Omental fat pad (tissue), 3 donors: ENCODE measurements at regions not wholly inside any gene's neighbourhood (a gene's known extent, or its start where the extent isn't known, plus 50 kb on each side); places are given as distances from the start of the nearest gene placed in this dataset.

Source experiments
- ATAC-seq: fragments of 150-250 bp; one replicate; pipeline ENCODE4 v1.9.1; 2016; ENCODE audit warnings: mild to moderate bottlenecking, moderate library complexity; ENCODE audit not compliant: low FRiP score
- DNase-seq: peaks from one replicate; pipeline ENCODE4 v3.0.0-alpha.2; 2019; ENCODE audit warnings: low spot score
- TF ChIP-seq, protein P1 (sequence below), 3 donors: fragments of 450-650 bp; IDR thresholded peaks; one replicate each; pipeline ENCODE4 v1.5.1; 2016 to 2017; ENCODE audit warnings: antibody characterized with exemption in 3 of 3, mild to moderate bottlenecking in 3 of 3, moderate library complexity in 2 of 3

DNA sequence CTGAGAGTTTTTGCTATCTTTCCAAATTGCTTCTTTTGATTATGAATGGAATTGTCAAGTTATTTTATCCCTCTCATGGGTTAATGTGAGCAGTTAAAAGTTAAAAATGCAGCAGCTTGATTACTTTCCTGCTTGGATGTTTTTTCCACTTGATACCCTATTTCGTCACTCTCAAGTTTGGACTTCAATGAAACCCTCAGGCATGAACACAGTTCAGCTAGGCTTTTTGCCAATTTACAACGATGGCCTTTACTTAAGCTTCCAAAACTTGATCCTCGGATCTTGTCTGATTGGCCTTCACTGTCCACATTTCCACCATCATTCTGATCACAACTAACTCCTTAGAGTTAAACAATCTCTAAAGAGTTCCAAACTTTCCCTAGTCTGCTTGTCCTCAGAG, 752.4 kb upstream of the PRMT6 start:
- TF ChIP-seq, protein P1, sequence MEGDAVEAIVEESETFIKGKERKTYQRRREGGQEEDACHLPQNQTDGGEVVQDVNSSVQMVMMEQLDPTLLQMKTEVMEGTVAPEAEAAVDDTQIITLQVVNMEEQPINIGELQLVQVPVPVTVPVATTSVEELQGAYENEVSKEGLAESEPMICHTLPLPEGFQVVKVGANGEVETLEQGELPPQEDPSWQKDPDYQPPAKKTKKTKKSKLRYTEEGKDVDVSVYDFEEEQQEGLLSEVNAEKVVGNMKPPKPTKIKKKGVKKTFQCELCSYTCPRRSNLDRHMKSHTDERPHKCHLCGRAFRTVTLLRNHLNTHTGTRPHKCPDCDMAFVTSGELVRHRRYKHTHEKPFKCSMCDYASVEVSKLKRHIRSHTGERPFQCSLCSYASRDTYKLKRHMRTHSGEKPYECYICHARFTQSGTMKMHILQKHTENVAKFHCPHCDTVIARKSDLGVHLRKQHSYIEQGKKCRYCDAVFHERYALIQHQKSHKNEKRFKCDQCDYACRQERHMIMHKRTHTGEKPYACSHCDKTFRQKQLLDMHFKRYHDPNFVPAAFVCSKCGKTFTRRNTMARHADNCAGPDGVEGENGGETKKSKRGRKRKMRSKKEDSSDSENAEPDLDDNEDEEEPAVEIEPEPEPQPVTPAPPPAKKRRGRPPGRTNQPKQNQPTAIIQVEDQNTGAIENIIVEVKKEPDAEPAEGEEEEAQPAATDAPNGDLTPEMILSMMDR (IDR thresholded peaks at IDR 0.05) = no peak
- DNase-seq (no peak), ATAC-seq (no peak)

- TF ChIP-seq, protein P1 (IDR thresholded peaks at IDR 0.05) = no peak
Measured at GRCh38 chr1:106319612-106320011, 736.9 kb upstream of the PRMT6 start.

GRCh38 chr1:106325600-106325999, 730.9 kb upstream of the PRMT6 start:
- ATAC-seq (no peak), DNase-seq (no peak)

More at GRCh38 chr1:106319612-106320011, 736.9 kb upstream of the PRMT6 start:
- ATAC-seq (no peak), DNase-seq (no peak)

DNA sequence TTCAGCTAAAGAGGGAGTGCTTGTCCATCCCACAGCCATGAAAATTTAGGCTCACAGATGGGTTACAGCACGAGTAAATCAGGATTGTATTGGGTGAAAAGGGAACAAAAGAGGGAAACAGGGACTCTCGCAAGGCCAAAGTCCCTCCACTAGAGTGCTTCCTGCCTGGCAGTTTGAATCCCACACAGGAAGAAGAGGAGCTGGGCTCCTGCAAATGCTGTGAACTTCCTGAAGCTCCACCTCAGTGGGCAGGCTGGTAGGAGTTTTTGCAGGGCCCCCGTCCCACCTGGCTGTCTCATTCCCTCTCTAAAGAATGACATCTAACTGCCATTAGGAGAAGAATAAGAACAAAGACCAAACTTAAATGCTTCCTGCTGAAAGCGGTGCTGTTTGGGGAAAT, 712.0 kb upstream of the PRMT6 start:
- DNase-seq (no peak), ATAC-seq (no peak)
- TF ChIP-seq, protein P1 (IDR thresholded peaks at IDR 0.05) = no peak

More at GRCh38 chr1:106325600-106325999, 730.9 kb upstream of the PRMT6 start:
- TF ChIP-seq, protein P1 (IDR thresholded peaks at IDR 0.05) = no peak

DNA sequence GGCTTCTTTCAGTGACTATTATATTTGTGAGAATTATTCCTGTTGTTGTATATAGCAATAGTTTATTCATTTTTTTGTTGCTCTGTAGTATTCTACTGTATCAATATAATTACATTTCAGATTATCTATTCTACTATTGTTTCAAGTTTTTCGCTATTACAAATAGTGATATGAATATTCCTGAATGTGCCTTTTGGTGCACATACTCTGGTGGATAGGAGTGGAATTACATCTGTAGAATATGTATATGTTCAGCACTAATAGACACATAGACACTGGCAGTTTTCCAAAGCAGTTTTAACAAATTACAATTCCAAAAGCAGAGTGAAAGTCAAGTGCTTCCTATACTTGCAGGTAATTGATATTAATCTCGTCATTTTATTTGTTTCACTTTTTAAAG, 696.2 kb upstream of the PRMT6 start:
- DNase-seq = no peak
- no peak for ATAC-seq
- TF ChIP-seq, protein P1 (IDR thresholded peaks at IDR 0.05) = no peak

DNA sequence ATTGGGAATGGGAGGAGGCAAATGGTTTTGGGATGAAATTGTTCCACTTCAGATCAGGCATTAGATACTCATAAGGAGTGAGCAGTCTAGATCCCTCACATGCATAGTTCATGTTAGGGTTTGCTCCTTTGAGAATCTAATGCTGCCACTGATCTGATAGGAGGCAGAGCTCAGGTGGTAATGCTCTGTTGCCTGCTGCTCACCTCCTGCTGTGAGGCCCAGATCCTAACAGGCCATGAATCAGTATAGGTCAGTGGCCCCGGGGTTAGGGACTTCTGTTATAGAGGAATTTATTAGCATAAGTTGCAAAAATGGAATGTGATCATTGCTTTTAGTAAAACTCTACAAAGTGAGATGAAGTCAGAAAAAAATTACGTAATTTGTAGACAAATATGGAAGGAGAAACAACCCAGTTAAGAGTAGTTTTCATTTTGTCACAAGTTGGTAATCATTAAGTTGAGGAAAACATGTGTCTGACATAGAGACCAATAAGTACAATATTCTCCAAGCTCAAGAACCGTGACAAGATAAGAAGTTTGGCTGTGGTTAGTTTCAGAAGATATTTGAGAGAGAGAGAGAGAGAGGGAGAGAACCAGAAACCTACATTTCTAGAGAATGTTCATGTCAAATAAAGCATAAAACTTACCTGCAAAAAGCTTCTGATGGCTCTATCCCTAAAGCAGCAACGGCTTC, 689.7 kb upstream of the PRMT6 start:
- no peak for ATAC-seq

GRCh38 chr1:106378261-106378660, 678.2 kb upstream of the PRMT6 start:
- ATAC-seq = no peak
- TF ChIP-seq, protein P1 (IDR thresholded peaks at IDR 0.05) = no peak

More for the DNA sequence above, 689.7 kb upstream of the PRMT6 start:
- TF ChIP-seq, protein P1 (IDR thresholded peaks at IDR 0.05) = no peak
- no peak for DNase-seq

More at GRCh38 chr1:106378261-106378660, 678.2 kb upstream of the PRMT6 start:
- DNase-seq = no peak
